GM06990 (cell line): ENCODE measurements at regions not wholly inside any gene's neighbourhood (a gene's known extent, or its start where the extent isn't known, plus 50 kb on each side); places are given as distances from the start of the nearest gene placed in this dataset.

Source experiments
- DNase-seq: peaks from one replicate; pipeline ENCODE4 v3.0.0-alpha.2; 2011; ENCODE audit not compliant: insufficient read length; ENCODE audit errors: extremely low read depth
- H3K27me3 ChIP-seq: replicated peaks from 2 replicates; pipeline ENCODE4 v1.6.0; 2011; ENCODE audit warnings: low read length; ENCODE audit not compliant: control insufficient read depth, insufficient read depth
- H3K36me3 ChIP-seq: 2 replicates; pipeline ENCODE4 v1.5.1; 2011; ENCODE audit warnings: low read length; ENCODE audit not compliant: control insufficient read depth, insufficient read depth
- H3K4me3 ChIP-seq: replicated peaks from 2 replicates; pipeline ENCODE4 v1.5.1; 2011; ENCODE audit warnings: low read depth, mild to moderate bottlenecking, control low read depth, low read length
- CTCF ChIP-seq: IDR thresholded peaks from 2 replicates; pipeline ENCODE4 v1.5.1; 2011; ENCODE audit warnings: low read length, control low read depth, mild to moderate bottlenecking, inconsistent platforms; ENCODE audit not compliant: insufficient read depth, poor library complexity, severe bottlenecking

- TF ChIP-seq CTCF: no peak
- Histone ChIP-seq H3K36me3 (no peaks in the 10 kb centered on the region), H3K27me3 (no peaks in the 10 kb centered on the region), H3K4me3 (no peak overlapping the region)
- DNase-seq: no peak
Measured at GRCh38 chr4:103364083-103364482, 165.9 kb upstream of the CENPE start.

- no peak for TF ChIP-seq CTCF
- Histone ChIP-seq H3K36me3 (no peaks in the 10 kb centered on the region), H3K4me3 (no peak overlapping the region), H3K27me3 (no peaks in the 10 kb centered on the region)
- no peak for DNase-seq
Measured at GRCh38 chr4:103361926-103362325, 163.8 kb upstream of the CENPE start.

- no peaks in the 10 kb centered on the region for H3K27me3 ChIP-seq
- H3K4me3 ChIP-seq: no peak overlapping the region
- TF ChIP-seq CTCF: no peak
- no peak for DNase-seq
- no peaks in the 10 kb centered on the region for H3K36me3 ChIP-seq
Measured at GRCh38 chr4:103359900-103360299, 161.8 kb upstream of the CENPE start.

- no peak for TF ChIP-seq CTCF
- H3K4me3 ChIP-seq: no peak overlapping the region
- no peaks in the 10 kb centered on the region for H3K36me3 ChIP-seq
- no peak for DNase-seq
- no peaks in the 10 kb centered on the region for H3K27me3 ChIP-seq
Measured at GRCh38 chr4:103354006-103354405, 155.9 kb upstream of the CENPE start.

GRCh38 chr4:103329642-103330041 is 131.5 kb upstream of the CENPE start:
- TF ChIP-seq CTCF: no peak
- Histone ChIP-seq H3K36me3 (no peaks in the 10 kb centered on the region), H3K4me3 (no peak overlapping the region), H3K27me3 (no peaks in the 10 kb centered on the region)
- DNase-seq: no peak

GRCh38 chr4:103324811-103325210 is 126.7 kb upstream of the CENPE start:
- DNase-seq: no peak
- Histone ChIP-seq H3K27me3 (no peaks in the 10 kb centered on the region), H3K4me3 (no peak overlapping the region), H3K36me3 (no peaks in the 10 kb centered on the region)
- no peak for TF ChIP-seq CTCF
